Smooth muscle cell (in vitro differentiated cells): ENCODE measurements at regions not wholly inside any gene's neighbourhood (a gene's known extent, or its start where the extent isn't known, plus 50 kb on each side); places are given as distances from the start of the nearest gene placed in this dataset.

Experiments used
- DNase-seq: peaks from one replicate; lab custom pipeline; 2025; ENCODE audit not compliant: unreplicated experiment; lab: John Stamatoyannopoulos, UW
- H2AFZ ChIP-seq: fragments of 200-600 bp; sonication (generic); 2 replicates; pipeline ENCODE4 v1.6.0; 2016; ENCODE audit warnings: antibody characterized with exemption, low read depth, mild to moderate bottlenecking
- H3F3A ChIP-seq: fragments of 200-600 bp; sonication (generic); 2 replicates; pipeline ENCODE4 v1.6.0; 2017; ENCODE audit warnings: antibody characterized with exemption, low read depth
- H3K27ac ChIP-seq: fragments of 200-600 bp; sonication (generic); 2 replicates; pipeline ENCODE4 v1.5.1; 2016; ENCODE audit warnings: low read depth, mild to moderate bottlenecking
- H3K27me3 ChIP-seq: fragments of 200-600 bp; sonication (generic); 2 replicates; pipeline ENCODE4 v1.6.1; 2016; ENCODE audit warnings: low read depth, mild to moderate bottlenecking
- H3K36me3 ChIP-seq: fragments of 200-600 bp; sonication (generic); 2 replicates; pipeline ENCODE4 v1.5.1; 2016; ENCODE audit warnings: low read depth
- H3K4me1 ChIP-seq: fragments of 200-600 bp; sonication (generic); 2 replicates; pipeline ENCODE4 v1.5.1; 2016; ENCODE audit warnings: low read depth
- H3K4me2 ChIP-seq: fragments of 200-600 bp; sonication (generic); 2 replicates; pipeline ENCODE4 v1.6.0; 2016; ENCODE audit warnings: mild to moderate bottlenecking
- H3K4me3 ChIP-seq: fragments of 200-600 bp; sonication (generic); 2 replicates; pipeline ENCODE4 v1.5.1; 2016; ENCODE audit warnings: mild to moderate bottlenecking
- H3K79me2 ChIP-seq: fragments of 200-600 bp; sonication (generic); 2 replicates; pipeline ENCODE4 v1.6.0; 2016; ENCODE audit warnings: low read depth, mild to moderate bottlenecking
- H3K9ac ChIP-seq: fragments of 200-600 bp; sonication (generic); 2 replicates; pipeline ENCODE4 v1.6.0; 2016; ENCODE audit warnings: low read depth
- H3K9me3 ChIP-seq: fragments of 200-600 bp; sonication (generic); replicated peaks from 2 replicates; pipeline ENCODE4 v1.5.1; 2016; ENCODE audit warnings: low read depth
- H4K20me1 ChIP-seq: fragments of 200-600 bp; sonication (generic); 2 replicates; pipeline ENCODE4 v1.6.0; 2016; ENCODE audit warnings: low read depth
- WGBS: methylation state at CpG from one replicate; pipeline ENCODE4 v1.1.7; 2016; ENCODE audit warnings: low lambda C conversion rate; 5-methylcytosine and 5-hydroxymethylcytosine counted together
- TF ChIP-seq, protein P1 (sequence below): fragments of 200-600 bp; sonication (generic); IDR thresholded peaks from 2 replicates; pipeline ENCODE4 v1.5.1; 2017; ENCODE audit warnings: borderline replicate concordance, mild to moderate bottlenecking, antibody characterized with exemption; ENCODE audit not compliant: insufficient read depth, poor library complexity, severe bottlenecking

DNA sequence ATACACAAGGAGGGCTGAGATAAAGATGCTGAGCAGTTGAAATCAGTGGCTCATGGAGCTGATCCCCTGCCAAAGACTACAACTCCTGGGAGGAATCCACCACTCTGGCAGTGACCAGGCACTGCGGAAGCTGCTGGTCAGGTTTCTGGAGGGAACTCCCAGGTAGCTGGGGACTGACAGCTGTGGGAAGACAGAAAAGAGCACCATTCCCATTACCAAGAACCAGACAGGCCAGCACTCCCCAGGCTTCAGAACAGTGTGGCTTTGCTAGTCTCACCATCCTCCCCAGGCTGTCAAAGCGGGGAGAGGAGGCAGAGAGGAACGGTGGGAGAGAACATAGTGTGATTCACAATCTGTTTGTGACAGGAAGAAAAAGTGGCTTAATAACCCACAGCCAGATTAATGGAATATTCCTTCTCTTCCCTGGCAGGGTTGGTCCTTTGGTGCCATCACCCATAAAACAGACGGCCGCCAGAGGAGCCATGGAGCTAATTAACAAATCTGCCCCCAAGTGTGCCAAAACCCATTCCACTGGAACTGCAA, 92.1 kb downstream of the MAB21L3 start:
- H3K27me3 ChIP-seq, result peaks cover 12% of the 10 kb centered on the region
- H2AFZ ChIP-seq, result no peak overlapping the region
- no peaks in the 10 kb centered on the region for H4K20me1 ChIP-seq
- H3F3A ChIP-seq, result no peaks in the 10 kb centered on the region
- no peaks in the 10 kb centered on the region for H3K79me2 ChIP-seq
- H3K9ac ChIP-seq, result no peak overlapping the region
- H3K4me1 ChIP-seq, result no peaks in the 10 kb centered on the region
- no peak overlapping the region for H3K27ac ChIP-seq
- TF ChIP-seq, protein P1, sequence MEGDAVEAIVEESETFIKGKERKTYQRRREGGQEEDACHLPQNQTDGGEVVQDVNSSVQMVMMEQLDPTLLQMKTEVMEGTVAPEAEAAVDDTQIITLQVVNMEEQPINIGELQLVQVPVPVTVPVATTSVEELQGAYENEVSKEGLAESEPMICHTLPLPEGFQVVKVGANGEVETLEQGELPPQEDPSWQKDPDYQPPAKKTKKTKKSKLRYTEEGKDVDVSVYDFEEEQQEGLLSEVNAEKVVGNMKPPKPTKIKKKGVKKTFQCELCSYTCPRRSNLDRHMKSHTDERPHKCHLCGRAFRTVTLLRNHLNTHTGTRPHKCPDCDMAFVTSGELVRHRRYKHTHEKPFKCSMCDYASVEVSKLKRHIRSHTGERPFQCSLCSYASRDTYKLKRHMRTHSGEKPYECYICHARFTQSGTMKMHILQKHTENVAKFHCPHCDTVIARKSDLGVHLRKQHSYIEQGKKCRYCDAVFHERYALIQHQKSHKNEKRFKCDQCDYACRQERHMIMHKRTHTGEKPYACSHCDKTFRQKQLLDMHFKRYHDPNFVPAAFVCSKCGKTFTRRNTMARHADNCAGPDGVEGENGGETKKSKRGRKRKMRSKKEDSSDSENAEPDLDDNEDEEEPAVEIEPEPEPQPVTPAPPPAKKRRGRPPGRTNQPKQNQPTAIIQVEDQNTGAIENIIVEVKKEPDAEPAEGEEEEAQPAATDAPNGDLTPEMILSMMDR, result no peak
- no peak for DNase-seq
- no peak overlapping the region for H3K4me2 ChIP-seq
- no peaks in the 10 kb centered on the region for H3K9me3 ChIP-seq
- no peak overlapping the region for H3K4me3 ChIP-seq
- WGBS, result 65% methylated on average over 5 of the region's 5 CpGs
- H3K36me3 ChIP-seq, result no peaks in the 10 kb centered on the region

DNA sequence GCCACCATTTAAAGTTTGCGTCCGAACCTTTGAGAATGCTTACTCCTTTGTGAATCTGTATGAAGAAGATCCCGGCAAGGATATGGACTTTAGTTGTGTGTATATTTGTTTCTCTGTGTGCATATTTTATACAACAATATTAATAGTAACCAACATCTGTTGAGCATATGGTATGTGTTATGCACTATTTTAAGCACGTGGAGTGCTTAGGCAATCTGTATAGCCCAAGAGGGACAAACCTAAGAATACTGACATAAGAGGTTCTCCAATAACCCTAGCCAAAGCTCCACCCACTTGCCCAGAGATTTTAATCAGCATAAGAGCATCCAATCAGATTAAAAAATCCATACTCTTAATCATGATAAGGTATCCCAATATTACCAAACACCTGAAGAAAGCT, 92.7 kb downstream of the MAB21L3 start:
- H3K79me2 ChIP-seq, result no peaks in the 10 kb centered on the region
- no peak overlapping the region for H3K27ac ChIP-seq
- H3K27me3 ChIP-seq, result peaks cover 12% of the 10 kb centered on the region
- no peaks in the 10 kb centered on the region for H3K4me1 ChIP-seq
- H2AFZ ChIP-seq, result no peak overlapping the region
- no peak overlapping the region for H3K4me3 ChIP-seq
- H3F3A ChIP-seq, result no peaks in the 10 kb centered on the region
- H3K4me2 ChIP-seq, result no peak overlapping the region
- no peak for DNase-seq
- no peaks in the 10 kb centered on the region for H3K9me3 ChIP-seq
- TF ChIP-seq, protein P1, result no peak
- 81% methylated on average over 4 of the region's 4 CpGs for WGBS
- no peaks in the 10 kb centered on the region for H3K36me3 ChIP-seq
- no peak overlapping the region for H3K9ac ChIP-seq
- no peaks in the 10 kb centered on the region for H4K20me1 ChIP-seq

DNA sequence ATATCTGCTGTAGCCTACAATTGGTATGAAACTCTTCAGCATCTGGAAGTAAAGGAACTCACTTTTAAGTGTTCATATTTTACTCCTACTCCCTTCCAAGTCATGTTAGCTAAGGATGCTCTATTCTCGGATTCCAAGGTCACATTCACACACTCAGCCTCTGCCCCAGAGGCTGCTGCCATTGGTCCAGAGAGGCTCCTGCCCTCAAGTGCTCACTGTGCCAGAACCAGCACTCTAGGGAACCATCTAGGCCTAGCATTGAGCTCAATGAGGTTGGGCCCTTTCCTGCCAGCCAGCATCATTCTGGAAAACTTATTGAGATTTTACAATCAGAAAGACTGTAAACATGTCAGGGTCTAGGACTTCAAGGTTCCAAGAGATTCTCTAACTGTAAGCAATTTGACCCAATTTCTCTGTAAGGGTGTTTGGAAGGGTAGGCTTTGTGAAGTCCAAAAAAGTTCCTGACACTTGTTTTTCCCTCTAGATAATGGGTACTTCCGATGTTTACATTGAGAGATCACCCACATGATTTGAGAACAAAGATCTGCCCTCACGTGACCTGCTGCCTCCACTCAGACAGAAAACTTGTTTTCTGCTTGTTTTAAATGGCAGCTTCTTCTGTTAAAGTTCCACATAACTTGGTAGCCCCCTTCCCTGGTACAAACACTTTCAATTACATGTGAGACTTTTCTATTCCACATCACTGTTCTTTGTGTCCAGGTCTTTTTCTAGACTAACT, 94.9 kb downstream of the MAB21L3 start:
- peaks cover under 1% of the 10 kb centered on the region for H3K27me3 ChIP-seq
- H3K4me1 ChIP-seq, result no peaks in the 10 kb centered on the region
- DNase-seq, result no peak
- H3K4me2 ChIP-seq, result no peak overlapping the region
- no peak overlapping the region for H2AFZ ChIP-seq
- no peaks in the 10 kb centered on the region for H3K9me3 ChIP-seq
- H3K27ac ChIP-seq, result no peak overlapping the region
- no peaks in the 10 kb centered on the region for H4K20me1 ChIP-seq
- TF ChIP-seq, protein P1, result no peak
- H3K79me2 ChIP-seq, result no peaks in the 10 kb centered on the region
- H3K36me3 ChIP-seq, result no peaks in the 10 kb centered on the region
- 81% methylated on average over 3 of the region's 3 CpGs for WGBS
- no peaks in the 10 kb centered on the region for H3F3A ChIP-seq
- no peak overlapping the region for H3K9ac ChIP-seq
- no peak overlapping the region for H3K4me3 ChIP-seq
